ENCODE measurements at regions not wholly inside any gene's neighbourhood (a gene's known extent, or its start where the extent isn't known, plus 50 kb on each side); places are given as distances from the start of the nearest gene placed in this dataset.

DNA sequence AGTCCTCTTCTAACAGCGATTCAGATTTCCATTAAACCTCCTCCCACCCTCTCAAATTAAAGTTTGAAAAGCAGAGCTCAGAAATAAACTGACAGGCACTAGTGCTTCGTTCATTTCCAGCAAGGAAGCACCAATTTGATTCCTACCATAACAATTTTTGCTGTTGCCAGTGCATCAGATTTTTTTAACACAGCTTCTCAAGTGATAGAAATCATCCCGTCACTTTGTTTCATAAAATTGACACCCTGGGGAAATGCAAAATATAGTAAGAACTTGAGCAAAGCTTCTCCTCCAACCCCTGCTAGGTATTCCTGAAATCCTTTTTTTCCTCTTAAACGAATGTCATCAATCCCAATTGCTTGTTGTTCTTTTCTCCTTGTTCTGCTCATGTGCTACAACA is 332.1 kb downstream of the FOXG1 start:
- no peaks in the 10 kb centered on the region for H3K27me3 ChIP-seq (ENCODE audit: control insufficient read depth in 2 of 2, insufficient read depth in 2 of 2, low read length in 2 of 2)
- BruUV-seq (replicated peaks) = no TSS peak
- H3K4me2 ChIP-seq (ENCODE audit: insufficient read depth, low read length) = no peak overlapping the region
- H3K9me3 ChIP-seq (replicated peaks; ENCODE audit: control insufficient read depth, insufficient read depth, low read depth, low read length) = no peaks in the 10 kb centered on the region
- intact Hi-C loops (cut with micrococcal nuclease) (no loop called here), in situ Hi-C loops (cut with MboI) (no loop called here)
- ATAC-seq (no peak), DNase-seq (ENCODE audit: extremely low read depth in 1 of 4, low spot score in 3 of 4) (no peak), FAIRE-seq (no peak)
- H3K4me1 ChIP-seq (replicated peaks in 1 of 2; ENCODE audit: control insufficient read depth in 2 of 2, insufficient read depth in 2 of 2, low read length in 2 of 2) = no peaks in the 10 kb centered on the region
- no peak overlapping the region for H3K9ac ChIP-seq (ENCODE audit: insufficient read depth in 1 of 2, low read depth in 2 of 2, low read length in 2 of 2)
- POLR2A ChIA-PET = no interaction called here
- H3K27ac ChIP-seq (ENCODE audit: extremely low read depth, low read depth, low read length) = no peak overlapping the region
- TF ChIP-seq TCFL5 (CRISPR knock-in tag; conservative IDR thresholded peaks at IDR 0.05) (no peak), FOXJ2 (tag; IDR thresholded peaks at IDR 0.05) (no peak), EZH2 (IDR thresholded peaks at IDR 0.05; ENCODE audit: borderline replicate concordance, low read depth, low read length) (no peak), OTX1 (CRISPR knock-in tag; IDR thresholded peaks at IDR 0.05) (no peak), ZKSCAN3 (CRISPR knock-in tag; IDR thresholded peaks at IDR 0.05) (no peak), NELFE (IDR thresholded peaks at IDR 0.05; ENCODE audit: insufficient read depth, insufficient read length) (no peak), ZNF436 (CRISPR knock-in tag; IDR thresholded peaks at IDR 0.05) (no peak), ZNF347 (CRISPR knock-in tag; IDR thresholded peaks at IDR 0.05; ENCODE audit: low read depth) (no peak), MTF1 (CRISPR knock-in tag; IDR thresholded peaks at IDR 0.05; ENCODE audit: borderline replicate concordance) (no peak), RBM22 (IDR thresholded peaks at IDR 0.05; ENCODE audit: low read depth, low read length, poor library complexity, severe bottlenecking) (no peak), SIN3A (IDR thresholded peaks at IDR 0.05; ENCODE audit: borderline replicate concordance in 2 of 2, control insufficient read depth in 1 of 2, low read depth in 2 of 2, low read length in 2 of 2) (no peak), ZNF785 (CRISPR knock-in tag; IDR thresholded peaks at IDR 0.05) (no peak), PPARD (CRISPR knock-in tag; IDR thresholded peaks at IDR 0.05) (no peak), MECOM (CRISPR knock-in tag; IDR thresholded peaks at IDR 0.05) (no peak), BRF1 (IDR thresholded peaks at IDR 0.05; ENCODE audit: borderline replicate concordance, extremely low read depth, insufficient read length) (no peak), MTA1 (IDR thresholded peaks at IDR 0.05; ENCODE audit: borderline replicate concordance) (no peak), TSC22D4 (tag; IDR thresholded peaks at IDR 0.05) (no peak), FOXA1 (IDR thresholded peaks at IDR 0.05; ENCODE audit: borderline replicate concordance) (no peak)
- TF ChIP-seq, protein P1, sequence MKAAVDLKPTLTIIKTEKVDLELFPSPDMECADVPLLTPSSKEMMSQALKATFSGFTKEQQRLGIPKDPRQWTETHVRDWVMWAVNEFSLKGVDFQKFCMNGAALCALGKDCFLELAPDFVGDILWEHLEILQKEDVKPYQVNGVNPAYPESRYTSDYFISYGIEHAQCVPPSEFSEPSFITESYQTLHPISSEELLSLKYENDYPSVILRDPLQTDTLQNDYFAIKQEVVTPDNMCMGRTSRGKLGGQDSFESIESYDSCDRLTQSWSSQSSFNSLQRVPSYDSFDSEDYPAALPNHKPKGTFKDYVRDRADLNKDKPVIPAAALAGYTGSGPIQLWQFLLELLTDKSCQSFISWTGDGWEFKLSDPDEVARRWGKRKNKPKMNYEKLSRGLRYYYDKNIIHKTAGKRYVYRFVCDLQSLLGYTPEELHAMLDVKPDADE (conservative IDR thresholded peaks at IDR 0.05; ENCODE audit: control insufficient read depth, low read depth, low read length) = no peak
- TF ChIP-seq, protein P2, sequence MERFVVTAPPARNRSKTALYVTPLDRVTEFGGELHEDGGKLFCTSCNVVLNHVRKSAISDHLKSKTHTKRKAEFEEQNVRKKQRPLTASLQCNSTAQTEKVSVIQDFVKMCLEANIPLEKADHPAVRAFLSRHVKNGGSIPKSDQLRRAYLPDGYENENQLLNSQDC (CRISPR knock-in tag; IDR thresholded peaks at IDR 0.05) = no peak
- 3% methylated on average over 4 of the region's 4 CpGs for WGBS (ENCODE audit: insufficient coverage, low coverage, missing lambda C conversion rate)
- no peaks in the 10 kb centered on the region for H4K20me1 ChIP-seq (replicated peaks; ENCODE audit: control insufficient read depth, insufficient read depth, low read length)
- H2AFZ ChIP-seq (ENCODE audit: low read depth, low read length) = no peak overlapping the region
- no peaks in the 10 kb centered on the region for H3K36me3 ChIP-seq (ENCODE audit: control insufficient read depth, insufficient read depth, low read length)
- H3K4me3 ChIP-seq = no peak overlapping the region
- CTCF ChIA-PET (ENCODE audit: low intra/inter-chr PET ratio) = no interaction called here
- H3K79me2 ChIP-seq (ENCODE audit: control insufficient read depth, insufficient read depth, low read length) = no peaks in the 10 kb centered on the region
- no peaks in the 10 kb centered on the region for H3K9me1 ChIP-seq (ENCODE audit: control insufficient read depth, insufficient read depth, low read length)
